ENCODE measurements at regions not wholly inside any gene's neighbourhood (a gene's known extent, or its start where the extent isn't known, plus 50 kb on each side); places are given as distances from the start of the nearest gene placed in this dataset.

- no peak for DNase-seq (ENCODE audit: low read depth in 2 of 2)
These were observed 543.7 kb upstream of the TMEM132C start for GRCh38 chr12:127723251-127723650.

- no peak for DNase-seq (ENCODE audit: low read depth in 2 of 2)
These were observed 540.2 kb upstream of the TMEM132C start for GRCh38 chr12:127726671-127727315.

- no peak for DNase-seq (ENCODE audit: low read depth in 2 of 2)
These were observed 538.7 kb upstream of the TMEM132C start for GRCh38 chr12:127728285-127728684.

- no peak for DNase-seq (ENCODE audit: low read depth in 2 of 2)
These were observed 538.2 kb upstream of the TMEM132C start for GRCh38 chr12:127728729-127729128.

GRCh38 chr12:127729381-127729780, 537.6 kb upstream of the TMEM132C start:
- DNase-seq (ENCODE audit: low read depth in 2 of 2): no peak

- DNase-seq (ENCODE audit: low read depth in 2 of 2): no peak
These were observed 535.3 kb upstream of the TMEM132C start for GRCh38 chr12:127731657-127732056.

GRCh38 chr12:127742231-127742630, 524.7 kb upstream of the TMEM132C start:
- DNase-seq (ENCODE audit: low read depth in 2 of 2): no peak

- DNase-seq (ENCODE audit: low read depth in 2 of 2): no peak
These were observed 521.3 kb upstream of the TMEM132C start for GRCh38 chr12:127745469-127746212.

GRCh38 chr12:127749416-127749815, 517.6 kb upstream of the TMEM132C start:
- DNase-seq (ENCODE audit: low read depth in 2 of 2): no peak

GRCh38 chr12:127750076-127750840, 516.7 kb upstream of the TMEM132C start:
- no peak for DNase-seq (ENCODE audit: low read depth in 2 of 2)

GRCh38 chr12:127752802-127753201, 514.2 kb upstream of the TMEM132C start:
- DNase-seq (ENCODE audit: low read depth in 2 of 2): no peak

- DNase-seq (ENCODE audit: low read depth in 2 of 2): no peak
These were observed 506.6 kb upstream of the TMEM132C start for GRCh38 chr12:127760357-127760756.

GRCh38 chr12:127760996-127761395, 506.0 kb upstream of the TMEM132C start:
- no peak for DNase-seq (ENCODE audit: low read depth in 2 of 2)

GRCh38 chr12:127761880-127762279, 505.1 kb upstream of the TMEM132C start:
- no peak for DNase-seq (ENCODE audit: low read depth in 2 of 2)

GRCh38 chr12:127767656-127768055, 499.3 kb upstream of the TMEM132C start:
- DNase-seq (ENCODE audit: low read depth in 2 of 2): no peak

GRCh38 chr12:127770118-127770517, 496.9 kb upstream of the TMEM132C start:
- no peak for DNase-seq (ENCODE audit: low read depth in 2 of 2)

- no peak for DNase-seq (ENCODE audit: low read depth in 2 of 2)
These were observed 495.4 kb upstream of the TMEM132C start for GRCh38 chr12:127771546-127771945.

GRCh38 chr12:127773520-127773919, 493.4 kb upstream of the TMEM132C start:
- no peak for DNase-seq (ENCODE audit: low read depth in 2 of 2)

GRCh38 chr12:127774828-127775227, 492.1 kb upstream of the TMEM132C start:
- DNase-seq (ENCODE audit: low read depth in 2 of 2): no peak

GRCh38 chr12:127779301-127780045, 487.5 kb upstream of the TMEM132C start:
- DNase-seq (ENCODE audit: low read depth in 2 of 2): no peak

GRCh38 chr12:127780881-127781280, 486.1 kb upstream of the TMEM132C start:
- DNase-seq (ENCODE audit: low read depth in 2 of 2): no peak

- DNase-seq (ENCODE audit: low read depth in 2 of 2): no peak
These were observed 485.6 kb upstream of the TMEM132C start for GRCh38 chr12:127781336-127781735.
